Loucy (cell line): ENCODE measurements at regions not wholly inside any gene's neighbourhood (a gene's known extent, or its start where the extent isn't known, plus 50 kb on each side); places are given as distances from the start of the nearest gene placed in this dataset.

ENCODE experiments used
- H2AFZ ChIP-seq: fragments of 200-600 bp; sonication (generic); 2 replicates; pipeline ENCODE4 v1.6.0; 2016; ENCODE audit warnings: antibody characterized with exemption, mild to moderate bottlenecking, low read length, moderate library complexity
- H3F3A ChIP-seq: fragments of 200-600 bp; 2 replicates; pipeline ENCODE4 v1.6.0; 2016; ENCODE audit warnings: antibody characterized with exemption, low read depth, mild to moderate bottlenecking
- H3K27me3 ChIP-seq: fragments of 200-600 bp; sonication (generic); 2 replicates; pipeline ENCODE4 v1.6.1; 2014; ENCODE audit warnings: low read length, mild to moderate bottlenecking; ENCODE audit not compliant: insufficient read depth, poor library complexity, severe bottlenecking
- H3K36me3 ChIP-seq: fragments of 200-600 bp; sonication (generic); 2 replicates; pipeline ENCODE4 v1.6.1; 2016; ENCODE audit warnings: low read length; ENCODE audit not compliant: insufficient read depth
- H3K4me1 ChIP-seq: fragments of 200-600 bp; sonication (generic); 2 replicates; pipeline ENCODE4 v1.5.1; 2014; ENCODE audit warnings: low read length, mild to moderate bottlenecking; ENCODE audit not compliant: insufficient read depth, poor library complexity, severe bottlenecking
- H3K4me2 ChIP-seq: fragments of 200-600 bp; sonication (generic); 2 replicates; pipeline ENCODE4 v1.6.0; 2014; ENCODE audit warnings: antibody characterized with exemption, low read length, low read depth, mild to moderate bottlenecking; ENCODE audit not compliant: poor library complexity, severe bottlenecking
- H3K4me3 ChIP-seq: fragments of 200-600 bp; sonication (generic); 2 replicates; pipeline ENCODE4 v1.5.1; 2014; ENCODE audit warnings: low read length, mild to moderate bottlenecking, mixed read lengths; ENCODE audit not compliant: poor library complexity, severe bottlenecking
- H3K79me2 ChIP-seq: fragments of 200-600 bp; sonication (generic); 2 replicates; pipeline ENCODE4 v1.6.1; 2014; ENCODE audit warnings: low read length; ENCODE audit not compliant: insufficient read depth
- H3K9ac ChIP-seq: fragments of 200-600 bp; sonication (generic); 2 replicates; pipeline ENCODE4 v1.6.0; 2014; ENCODE audit warnings: mild to moderate bottlenecking, low read depth, low read length, moderate library complexity; ENCODE audit not compliant: poor library complexity, severe bottlenecking
- H3K9me2 ChIP-seq: fragments of 200-600 bp; sonication (generic); replicated peaks from 2 replicates; pipeline ENCODE4 v1.6.1; 2016; ENCODE audit warnings: low read depth, low read length, mixed read lengths
- H3K9me3 ChIP-seq: fragments of 200-600 bp; sonication (generic); 2 replicates; pipeline ENCODE4 v1.6.1; 2014; ENCODE audit warnings: mild to moderate bottlenecking, antibody characterized with exemption, low read length, low read depth; ENCODE audit not compliant: insufficient read depth
- H4K20me1 ChIP-seq: fragments of 200-600 bp; sonication (generic); 2 replicates; pipeline ENCODE4 v1.6.0; 2014; ENCODE audit warnings: antibody characterized with exemption, low read length, mild to moderate bottlenecking; ENCODE audit not compliant: insufficient read depth, poor library complexity, severe bottlenecking
- CTCF ChIP-seq: fragments of 200-600 bp; sonication (generic); conservative IDR thresholded peaks from 2 replicates; pipeline ENCODE4 v1.5.1; 2014; ENCODE audit warnings: mild to moderate bottlenecking, antibody characterized with exemption, low read length
- EZH2phosphoT487 ChIP-seq: fragments of 200-600 bp; IDR thresholded peaks from 2 replicates; pipeline ENCODE4 v1.6.1; 2018; ENCODE audit warnings: antibody characterized with exemption, mild to moderate bottlenecking, moderate library complexity, borderline replicate concordance

GRCh38 chr15:77709135-77709886 is 76.6 kb upstream of the LINGO1 start:
- Histone ChIP-seq H3K4me2 (no peak overlapping the region), H3K27me3 (no peaks in the 10 kb centered on the region), H3K36me3 (no peaks in the 10 kb centered on the region), H3K9me2 (no peaks in the 10 kb centered on the region), H3K9me3 (no peaks in the 10 kb centered on the region), H3K9ac (no peak overlapping the region), H2AFZ (no peak overlapping the region), H3K4me3 (no peak overlapping the region), H3F3A (no peaks in the 10 kb centered on the region), H4K20me1 (no peaks in the 10 kb centered on the region), H3K4me1 (no peaks in the 10 kb centered on the region), H3K79me2 (no peaks in the 10 kb centered on the region)
- TF ChIP-seq EZH2phosphoT487 (no peak), CTCF (no peak)

DNA sequence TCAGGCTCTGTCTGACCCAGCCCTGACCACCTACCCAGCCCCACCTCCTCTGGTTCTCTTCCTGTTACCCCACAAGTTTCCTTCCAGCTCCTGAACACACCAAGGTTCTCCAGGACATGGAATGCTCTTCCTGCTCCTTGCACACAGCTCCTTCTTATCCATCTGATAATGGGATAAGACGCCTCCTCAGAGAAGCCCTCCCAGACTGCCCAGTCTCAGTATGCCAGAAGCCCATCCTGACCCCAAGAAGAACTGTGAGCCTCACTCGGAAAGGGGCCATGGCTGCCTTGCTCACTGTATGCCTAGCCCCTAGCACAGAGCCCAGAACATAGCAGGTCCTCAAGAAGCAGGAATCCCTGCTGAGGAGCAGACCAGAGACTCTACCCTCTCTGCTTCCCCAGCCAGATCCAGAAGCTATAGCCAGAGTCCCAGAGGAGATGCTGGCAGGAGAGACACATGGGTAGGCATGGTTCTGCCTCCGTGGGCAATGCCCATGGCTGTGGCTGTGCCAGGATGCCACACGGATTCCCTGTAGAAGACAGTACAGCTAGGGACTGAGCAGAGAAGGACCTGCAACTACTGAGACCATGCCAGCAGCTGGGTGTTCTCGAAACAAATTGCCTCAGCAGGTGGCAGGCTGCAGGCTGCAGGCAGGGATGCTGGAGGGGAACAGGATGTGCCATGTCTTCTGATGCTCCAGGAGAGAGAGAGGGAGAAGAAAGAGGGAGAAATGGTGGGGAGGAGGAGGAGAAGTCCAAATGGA is 74.0 kb upstream of the LINGO1 start:
- Histone ChIP-seq H2AFZ (no peak overlapping the region), H3K9me2 (no peaks in the 10 kb centered on the region), H4K20me1 (no peaks in the 10 kb centered on the region), H3K4me1 (no peaks in the 10 kb centered on the region), H3F3A (no peaks in the 10 kb centered on the region), H3K36me3 (no peaks in the 10 kb centered on the region), H3K79me2 (no peaks in the 10 kb centered on the region), H3K9me3 (no peaks in the 10 kb centered on the region), H3K27me3 (no peaks in the 10 kb centered on the region), H3K9ac (no peak overlapping the region), H3K4me2 (no peak overlapping the region), H3K4me3 (no peak overlapping the region)
- no peak for TF ChIP-seq EZH2phosphoT487

GRCh38 chr15:77702211-77702957 is 69.7 kb upstream of the LINGO1 start:
- H3K4me3 ChIP-seq = no peak overlapping the region
- H3K4me1 ChIP-seq = no peaks in the 10 kb centered on the region
- TF ChIP-seq EZH2phosphoT487 = no peak
- no peak for TF ChIP-seq CTCF
- no peaks in the 10 kb centered on the region for H3K79me2 ChIP-seq
- H3K9me2 ChIP-seq = no peaks in the 10 kb centered on the region
- no peaks in the 10 kb centered on the region for H3F3A ChIP-seq
- H3K9ac ChIP-seq = no peak overlapping the region
- H2AFZ ChIP-seq = no peak overlapping the region
- H4K20me1 ChIP-seq = no peaks in the 10 kb centered on the region
- H3K4me2 ChIP-seq = no peak overlapping the region
- no peaks in the 10 kb centered on the region for H3K27me3 ChIP-seq
- H3K9me3 ChIP-seq = no peaks in the 10 kb centered on the region
- H3K36me3 ChIP-seq = no peaks in the 10 kb centered on the region
